GM18505 (cell line): ENCODE measurements at regions not wholly inside any gene's neighbourhood (a gene's known extent, or its start where the extent isn't known, plus 50 kb on each side); places are given as distances from the start of the nearest gene placed in this dataset.
"Not testable (repeated sequence)": the region's sequence is repeated elsewhere in the genome, so short reads cannot be mapped to it uniquely, and the experiment has no call there.

Experiments
- ATAC-seq: cut with Tn5 transposase; IDR thresholded peaks from one replicate; pipeline ENCODE4 v1.9.1; 2021; ENCODE audit not compliant: unreplicated experiment
- POLR2A ChIP-seq: IDR thresholded peaks from 4 replicates; pipeline ENCODE4 v1.6.1; 2011; ENCODE audit warnings: borderline replicate concordance; ENCODE audit not compliant: insufficient read depth, insufficient read length; ENCODE audit errors: extremely low read depth

DNA sequence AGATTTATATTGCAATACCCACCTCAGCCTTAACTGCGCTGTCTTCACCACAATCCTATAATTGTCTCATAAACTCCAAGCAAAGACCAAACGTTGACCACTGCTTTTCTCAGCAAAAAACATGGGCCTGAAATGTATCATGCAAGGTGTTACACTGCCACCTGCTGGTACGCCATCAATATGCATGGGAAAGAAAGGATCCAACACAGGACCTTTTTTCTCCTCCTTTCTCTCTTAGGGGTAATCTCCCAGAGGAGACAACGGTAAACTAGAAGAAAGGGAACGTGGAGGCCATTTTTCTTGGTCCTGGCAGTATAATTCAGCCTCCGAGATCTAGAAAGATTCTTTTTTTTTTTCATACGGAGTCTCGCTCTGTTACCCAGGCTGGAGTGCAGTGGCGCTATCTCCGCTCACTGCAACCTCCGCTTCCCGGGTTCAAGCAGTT lies 79.1 kb upstream of the MPP7 start:
- TF ChIP-seq POLR2A = no peak
- peak; percentile 80 for ATAC-seq

DNA sequence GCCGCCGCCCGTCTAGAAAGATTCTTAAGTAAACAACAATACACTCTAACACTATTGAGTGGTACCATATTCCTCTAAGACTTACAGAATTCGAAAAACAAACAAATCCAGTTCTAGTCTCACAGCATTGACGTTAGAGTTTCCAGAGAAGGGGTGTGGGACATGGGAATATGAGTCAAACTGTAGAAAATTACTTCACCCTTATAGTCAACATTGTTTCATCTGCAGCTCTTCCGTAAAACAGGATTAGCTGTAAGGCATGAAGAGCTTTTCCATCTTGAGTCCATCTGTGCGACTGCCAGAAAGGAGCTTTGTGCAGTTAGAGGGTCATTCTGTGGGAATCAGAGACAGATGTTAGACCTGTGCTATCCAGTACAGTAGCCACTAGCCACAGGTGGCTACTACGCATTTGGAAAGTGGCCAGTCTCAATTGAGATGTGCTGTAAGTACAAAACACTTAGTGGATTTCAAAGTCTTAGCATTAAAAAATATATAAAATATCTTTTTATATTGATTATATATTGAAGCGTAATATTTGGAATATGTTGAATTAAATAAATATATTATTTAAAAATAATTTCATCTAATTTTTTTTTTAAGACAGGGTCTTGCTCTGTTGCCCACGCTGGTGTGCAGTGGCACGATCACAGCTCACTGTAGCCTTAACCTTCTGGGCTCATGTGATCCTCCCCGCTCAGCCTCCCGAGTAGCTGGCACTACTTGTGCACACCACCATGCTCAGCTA lies 79.8 kb upstream of the MPP7 start:
- ATAC-seq = no peak
- no peak for TF ChIP-seq POLR2A

DNA sequence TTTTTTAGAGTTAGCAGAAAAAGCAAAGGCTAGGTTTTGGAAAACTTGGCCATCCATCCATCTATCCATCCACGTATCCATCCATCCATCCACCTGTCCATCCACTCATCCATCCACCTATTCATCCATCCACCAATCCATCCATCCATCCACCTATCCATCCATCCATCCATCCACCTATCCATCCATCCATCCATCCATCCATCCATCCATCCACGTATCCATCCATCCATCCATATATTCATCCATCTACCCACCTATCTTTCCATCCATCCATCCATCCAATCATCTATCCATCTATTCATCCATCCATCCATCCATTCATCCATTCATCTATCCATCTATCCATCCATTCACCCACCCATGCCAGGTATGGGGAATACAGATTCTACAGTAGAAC lies 81.7 kb upstream of the MPP7 start:
- no peak for TF ChIP-seq POLR2A
- ATAC-seq = no peak

DNA sequence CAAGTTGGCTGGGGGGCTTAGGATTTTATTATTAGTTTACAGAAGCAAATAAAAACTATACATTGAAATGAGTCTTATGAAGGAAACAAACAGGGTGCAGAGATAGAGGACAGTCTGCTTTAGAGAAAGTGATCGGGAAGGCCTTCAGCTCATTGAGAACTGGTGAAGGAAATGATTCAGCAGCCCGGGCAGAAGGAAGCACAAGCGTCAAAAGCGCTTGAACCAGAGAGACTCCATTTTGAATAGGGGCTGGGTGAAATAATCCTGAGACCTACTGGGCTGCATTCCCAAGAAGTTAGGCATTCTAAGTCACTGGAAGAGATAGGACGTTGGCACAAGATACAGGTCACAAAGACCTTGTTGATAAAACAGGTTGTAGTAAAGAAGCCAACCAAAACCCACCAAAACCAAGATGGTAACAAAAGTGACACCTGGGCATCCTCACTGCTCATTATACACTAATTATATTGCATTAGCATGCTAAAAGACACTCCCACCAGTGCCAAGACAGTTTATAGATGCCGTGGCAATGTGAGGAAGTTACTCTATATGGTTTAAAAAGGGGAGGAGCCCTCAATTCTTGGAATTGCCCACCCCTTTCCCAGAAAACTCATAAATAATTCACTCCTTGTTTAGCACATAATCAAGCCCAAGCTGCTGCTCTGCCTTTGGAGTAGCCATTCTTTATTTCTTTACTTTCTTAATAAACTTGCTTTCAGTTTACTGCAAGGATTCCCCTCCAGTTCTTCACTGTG lies 83.1 kb upstream of the MPP7 start:
- TF ChIP-seq POLR2A = no peak
- ATAC-seq = no peak

DNA sequence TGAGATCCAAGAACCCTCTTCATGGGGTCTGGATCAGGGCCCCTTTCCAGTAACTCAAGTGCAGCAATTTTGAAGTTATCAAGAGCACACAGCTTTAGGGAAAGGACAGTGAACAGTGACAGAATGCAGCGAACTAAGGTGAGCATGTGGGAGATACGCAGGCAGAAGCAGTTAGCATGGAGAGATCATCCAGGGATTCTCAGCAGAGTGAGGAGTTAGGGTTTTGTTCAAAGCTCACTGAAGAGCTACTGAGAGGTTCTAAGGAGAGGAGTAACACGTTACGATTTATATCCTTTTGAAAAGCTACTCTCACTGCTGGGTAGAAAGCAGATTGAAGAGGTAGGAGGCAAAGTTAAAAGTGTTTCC lies 83.6 kb upstream of the MPP7 start:
- ATAC-seq = no peak
- no peak for TF ChIP-seq POLR2A

DNA sequence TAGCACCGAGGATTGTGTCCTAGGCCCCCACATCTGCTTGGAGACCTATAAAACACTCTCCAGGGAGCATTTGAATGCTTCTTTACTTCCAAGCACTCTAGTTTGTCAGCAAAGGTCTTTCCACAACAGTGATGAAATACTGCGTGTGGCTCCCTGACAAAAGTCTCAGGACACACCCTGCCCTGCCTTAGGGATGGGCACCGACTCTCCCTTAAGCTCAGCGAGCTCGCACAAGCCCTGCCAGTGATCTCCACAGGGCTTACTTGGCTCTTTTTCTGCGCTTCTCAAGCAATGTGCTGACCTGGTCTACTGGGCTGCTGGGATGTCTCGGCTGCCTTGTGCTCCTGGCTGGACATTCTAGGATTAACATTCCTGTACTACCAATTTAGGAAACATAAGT lies 84.3 kb upstream of the MPP7 start:
- ATAC-seq = no peak

DNA sequence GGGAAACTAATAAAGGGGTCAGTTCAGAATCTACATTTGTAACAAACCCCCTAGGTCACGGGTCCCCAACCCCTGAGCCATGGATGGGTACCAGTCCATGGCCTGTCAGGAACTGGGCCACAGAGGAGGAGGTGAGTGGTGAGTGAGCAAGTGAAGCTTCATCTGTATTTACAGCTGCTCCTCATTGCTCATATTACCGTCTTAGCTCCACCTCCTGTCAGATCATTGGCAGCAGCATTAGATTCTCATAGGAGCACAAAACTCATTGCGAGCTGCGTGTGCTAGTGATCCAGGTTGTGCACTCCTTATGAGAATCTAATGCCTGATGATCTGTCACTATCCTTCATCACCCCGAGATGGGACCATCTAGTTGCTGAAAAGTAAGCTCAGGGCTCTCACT lies 88.4 kb upstream of the MPP7 start:
- no peak for TF ChIP-seq POLR2A
- no peak for ATAC-seq

More for the DNA sequence above, 84.3 kb upstream of the MPP7 start:
- TF ChIP-seq POLR2A = no peak

DNA sequence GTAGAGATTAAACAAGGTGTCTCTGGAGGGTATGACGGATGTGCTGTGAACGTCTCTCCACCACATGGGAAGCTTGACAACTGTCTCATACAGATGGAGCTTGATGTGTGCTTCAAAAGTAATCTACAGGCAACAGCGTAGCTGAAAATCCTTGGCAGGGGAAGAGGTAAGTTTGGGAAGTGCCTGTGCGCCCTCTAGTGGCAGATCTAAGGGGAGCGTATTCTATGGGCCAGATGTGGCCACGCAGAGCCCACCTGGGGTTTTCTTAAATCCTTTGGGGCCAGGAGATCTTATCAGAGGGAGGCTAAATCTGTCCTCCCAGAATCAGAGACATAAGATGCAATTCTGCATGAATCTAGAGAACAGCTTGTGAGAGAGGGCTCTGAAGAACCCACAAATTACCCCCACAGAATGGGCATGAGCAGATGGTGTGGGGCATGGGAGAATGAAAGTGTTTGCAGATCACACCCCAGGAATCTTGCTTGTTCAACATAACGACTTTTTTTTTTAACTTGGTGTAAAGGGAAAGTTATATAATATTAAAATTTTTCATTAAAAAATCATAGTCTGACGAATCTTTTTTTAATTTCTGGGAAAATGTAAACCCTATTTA lies 91.2 kb upstream of the MPP7 start:
- no peak for ATAC-seq
- TF ChIP-seq POLR2A = no peak

DNA sequence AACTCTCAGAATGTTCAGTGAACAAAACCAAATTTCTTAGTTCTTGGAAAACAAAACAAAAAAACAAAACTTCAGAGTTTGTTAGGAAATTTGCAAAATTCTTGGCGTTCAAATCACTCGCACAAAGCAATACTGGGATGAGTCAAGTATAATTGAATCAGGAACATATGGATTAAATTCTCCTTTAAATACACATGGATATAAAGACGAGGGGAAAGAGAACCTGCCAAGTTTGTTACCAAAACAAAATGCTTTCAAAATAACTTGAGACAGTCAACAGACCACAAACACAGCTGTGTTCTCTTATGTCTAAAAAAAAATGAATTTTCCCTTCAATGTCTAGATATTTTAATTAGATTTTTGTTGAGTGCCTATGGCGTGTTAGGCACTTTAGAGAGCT lies 93.5 kb upstream of the MPP7 start:
- no peak for TF ChIP-seq POLR2A
- ATAC-seq = no peak

DNA sequence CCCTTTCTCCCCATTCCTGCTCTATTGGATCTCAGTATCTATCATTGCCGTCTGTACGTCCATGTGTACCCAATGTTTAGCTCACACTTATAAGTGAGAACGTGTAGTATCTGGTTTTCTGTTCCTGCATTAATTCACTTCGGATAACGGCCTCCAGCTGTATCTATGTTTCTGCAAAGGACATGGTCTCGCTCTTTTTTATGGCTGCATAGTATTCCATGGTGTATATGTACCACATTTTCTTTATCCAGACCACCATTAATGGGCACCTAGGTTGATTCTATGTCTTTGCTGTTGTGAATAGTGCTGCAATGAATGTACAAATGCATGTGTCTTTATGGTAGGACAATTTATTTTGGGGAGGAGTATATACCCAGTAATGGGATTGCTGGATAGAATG lies 94.4 kb upstream of the MPP7 start:
- TF ChIP-seq POLR2A = no peak
- no peak for ATAC-seq

DNA sequence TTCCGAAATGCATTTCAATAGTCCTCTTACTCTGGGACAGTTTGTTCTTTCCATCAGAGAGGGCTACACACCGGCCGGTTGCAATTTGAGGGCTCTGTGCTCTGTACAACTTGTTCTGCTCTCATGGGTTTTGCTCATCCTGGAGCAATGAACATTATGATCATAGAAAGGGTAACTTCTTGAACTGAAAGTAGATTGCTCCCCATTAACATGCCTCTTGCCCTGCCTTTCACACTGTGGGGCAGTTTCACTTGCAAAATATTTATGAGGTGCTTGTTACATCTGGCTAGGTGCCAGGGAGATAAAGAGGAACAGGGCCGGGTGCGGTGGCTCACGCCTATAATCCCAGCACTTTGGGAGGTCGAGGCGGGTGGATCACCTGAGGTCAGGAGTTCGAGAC lies 97.3 kb upstream of the MPP7 start:
- TF ChIP-seq POLR2A = no peak
- ATAC-seq = no peak

DNA sequence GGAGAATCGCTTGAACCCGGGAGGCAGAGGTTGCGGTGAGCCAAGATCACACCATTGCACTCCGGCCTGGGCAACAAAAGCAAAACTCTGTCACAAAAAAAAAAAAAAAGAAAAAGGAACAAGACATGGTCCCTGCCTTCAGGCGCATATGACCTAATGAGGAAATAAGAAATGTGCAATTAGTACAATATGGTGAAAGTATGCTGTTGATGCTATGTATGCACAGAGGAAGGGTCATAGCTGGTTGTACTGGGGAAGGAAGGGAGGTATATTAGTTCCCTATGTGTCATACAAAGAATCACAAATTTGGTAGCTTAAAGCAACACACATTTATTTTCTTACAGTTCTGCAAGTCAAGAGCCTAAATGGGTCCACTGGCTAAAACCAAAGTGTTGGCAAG lies 97.8 kb upstream of the MPP7 start:
- ATAC-seq = no peak
- no peak for TF ChIP-seq POLR2A

DNA sequence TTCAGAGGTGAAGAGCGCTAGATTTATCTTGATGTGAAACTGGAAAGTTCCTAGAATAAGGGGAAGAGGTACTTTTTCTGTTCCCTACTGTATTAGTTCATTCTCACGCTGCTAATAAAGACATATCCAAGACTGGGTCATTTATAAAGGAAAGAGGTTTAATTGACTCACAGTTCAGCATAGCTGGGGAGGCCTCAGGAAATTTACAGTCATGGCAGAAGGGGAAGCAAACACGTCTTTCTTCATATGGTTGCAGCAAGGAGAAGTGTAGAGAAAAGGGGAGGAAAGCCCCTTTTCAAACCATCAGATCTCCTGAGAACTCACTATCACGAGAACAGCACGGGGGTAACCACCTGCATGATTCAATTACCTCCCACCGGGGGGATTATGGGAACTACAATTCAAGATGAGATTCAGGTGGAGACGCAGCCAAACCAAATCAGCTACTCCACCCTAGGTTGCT lies 99.8 kb upstream of the MPP7 start:
- not testable (repeated sequence) for ATAC-seq

DNA sequence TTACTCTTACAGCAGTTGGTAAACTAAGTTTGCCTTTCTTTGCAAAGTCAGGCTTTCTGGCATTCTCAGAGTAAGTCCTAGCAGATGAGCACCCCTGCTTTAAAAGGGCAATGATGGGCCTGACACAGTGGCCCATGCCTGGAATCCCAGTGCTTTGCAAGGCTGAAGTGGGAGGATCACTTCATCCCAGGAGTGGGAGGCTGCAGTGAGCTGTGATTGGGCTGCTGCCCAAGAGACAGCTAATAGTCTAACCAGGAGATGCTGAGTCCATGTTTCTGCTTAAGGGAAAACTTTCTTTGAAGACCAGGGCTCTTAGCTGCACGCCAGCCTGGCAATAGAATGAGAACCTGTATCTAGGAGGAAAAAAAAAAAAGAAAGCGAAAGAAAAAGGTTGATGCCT lies 100.2 kb upstream of the MPP7 start:
- ATAC-seq = no peak
- no peak for TF ChIP-seq POLR2A
